IMR-90 (cell line): ENCODE measurements at regions not wholly inside any gene's neighbourhood (a gene's known extent, or its start where the extent isn't known, plus 50 kb on each side); places are given as distances from the start of the nearest gene placed in this dataset.

Source experiments
- ATAC-seq: fragments of 200-7000 bp; cut with Tn5 transposase; 2 replicates; pipeline ENCODE4 v1.9.1; 2020; ENCODE audit warnings: low read depth, mild to moderate bottlenecking, moderate library complexity
- BruUV-seq: library from RNA; stranded (reverse); fragments of 400-500 nt; replicated peaks from 2 replicates; lab custom pipeline; 2021; lab: Mats Ljungman, UMichigan
- CTCF ChIA-PET: fragments of 300-600 bp; formaldehyde crosslinking; extraction: SDS; loops from one replicate; lab custom pipeline; 2021; ENCODE audit warnings: antibody characterized with exemption; lab: Yijun Ruan, JAX
- POLR2A ChIA-PET: fragments of 300-600 bp; sonication (Branson Sonifier 250); formaldehyde crosslinking; loops from one replicate; lab custom pipeline; 2022; ENCODE audit warnings: antibody characterized with exemption; ENCODE audit not compliant: unreplicated experiment; lab: Charles Lee
- DNase-seq: peaks from one replicate; pipeline ENCODE4 v3.0.0; 2013
- H2AFZ ChIP-seq: replicated peaks from 2 replicates; pipeline ENCODE3; 2013; ENCODE audit warnings: low read length, mild to moderate bottlenecking; ENCODE audit not compliant: poor library complexity
- H2AK5ac ChIP-seq: 2 replicates; pipeline ENCODE4 v1.6.1; 2013; ENCODE audit warnings: low read depth, low read length, inconsistent platforms
- H2AK9ac ChIP-seq: replicated peaks from 2 replicates; pipeline ENCODE3; 2013; ENCODE audit warnings: mild to moderate bottlenecking, low read depth, low read length, moderate library complexity; ENCODE audit not compliant: poor library complexity
- H2BK120ac ChIP-seq: 2 replicates; pipeline ENCODE4 v1.6.1; 2013; ENCODE audit warnings: low read depth, low read length, inconsistent platforms
- H2BK15ac ChIP-seq: 3 replicates; pipeline ENCODE4 v1.6.1; 2013; ENCODE audit warnings: low read depth, low read length, inconsistent platforms
- H2BK20ac ChIP-seq: 2 replicates; pipeline ENCODE4 v1.6.1; 2013; ENCODE audit warnings: low read depth, mild to moderate bottlenecking, inconsistent platforms, low read length, moderate library complexity
- H2BK5ac ChIP-seq: 2 replicates; pipeline ENCODE4 v1.6.1; 2013; ENCODE audit warnings: mild to moderate bottlenecking, low read depth, low read length, inconsistent platforms; ENCODE audit not compliant: poor library complexity, severe bottlenecking
- H3K14ac ChIP-seq: replicated peaks from 2 replicates; pipeline ENCODE4 v1.6.1; 2013; ENCODE audit warnings: low read depth, low read length, inconsistent platforms
- H3K18ac ChIP-seq: 2 replicates; pipeline ENCODE4 v1.6.1; 2013; ENCODE audit warnings: low read depth, low read length, control low read depth
- H3K23ac ChIP-seq: 2 replicates; pipeline ENCODE4 v1.6.1; 2013; ENCODE audit warnings: low read depth, low read length, inconsistent platforms
- H3K27ac ChIP-seq: 2 replicates; pipeline ENCODE4 v1.5.1; 2013; ENCODE audit warnings: mild to moderate bottlenecking, control low read depth, low read length; ENCODE audit not compliant: insufficient read depth
- H3K27me3 ChIP-seq: 2 replicates; pipeline ENCODE4 v1.6.1; 2013; ENCODE audit warnings: low read length; ENCODE audit not compliant: control insufficient read depth, insufficient read depth
- H3K36me3 ChIP-seq: 2 replicates; pipeline ENCODE4 v1.6.1; 2013; ENCODE audit warnings: low read length, mixed read lengths; ENCODE audit not compliant: control insufficient read depth, insufficient read depth
- H3K4ac ChIP-seq: 2 replicates; pipeline ENCODE4 v1.6.1; 2013; ENCODE audit warnings: low read depth, low read length, inconsistent platforms
- H3K4me1 ChIP-seq: 2 replicates; pipeline ENCODE4 v1.6.1; 2013; ENCODE audit warnings: low read length, mixed read lengths; ENCODE audit not compliant: control insufficient read depth, insufficient read depth
- H3K4me2 ChIP-seq: 2 replicates; pipeline ENCODE4 v1.6.1; 2013; ENCODE audit warnings: low read depth, mild to moderate bottlenecking, control low read depth, low read length, moderate library complexity
- H3K4me3 ChIP-seq: 2 replicates; pipeline ENCODE4 v1.5.1; 2013; ENCODE audit warnings: low read depth, mild to moderate bottlenecking, control low read depth, low read length, moderate library complexity; ENCODE audit not compliant: insufficient read depth
- H3K56ac ChIP-seq: 2 replicates; pipeline ENCODE4 v1.6.1; 2013; ENCODE audit warnings: low read length, inconsistent platforms; ENCODE audit not compliant: insufficient read depth; ENCODE audit errors: extremely low read depth
- H3K79me1 ChIP-seq, 2 experiments: 2 replicates each; pipeline ENCODE4 v1.6.1; 2013; ENCODE audit warnings: low read length in 2 of 2, inconsistent platforms in 1 of 2, low read depth in 1 of 2
- H3K9ac ChIP-seq: 2 replicates; pipeline ENCODE4 v1.6.1; 2013; ENCODE audit warnings: low read depth, low read length, control low read depth
- H3K9me1 ChIP-seq: 2 replicates; pipeline ENCODE4 v1.6.1; 2013; ENCODE audit warnings: low read length, inconsistent platforms; ENCODE audit not compliant: insufficient read depth
- H3K9me3 ChIP-seq: 2 replicates; pipeline ENCODE4 v1.6.1; 2013; ENCODE audit warnings: low read length; ENCODE audit not compliant: control insufficient read depth, insufficient read depth
- H4K20me1 ChIP-seq: 2 replicates; pipeline ENCODE4 v1.6.1; 2013; ENCODE audit warnings: low read length, inconsistent platforms; ENCODE audit not compliant: insufficient read depth
- H4K5ac ChIP-seq: 2 replicates; pipeline ENCODE4 v1.6.1; 2013; ENCODE audit warnings: mild to moderate bottlenecking, low read depth, low read length, control low read depth
- H4K8ac ChIP-seq, 2 experiments: 2 replicates each; pipeline ENCODE4 v1.6.1; 2013; ENCODE audit warnings: low read depth in 2 of 2, low read length in 2 of 2, control low read depth in 1 of 2, inconsistent platforms in 1 of 2
- H4K91ac ChIP-seq: 2 replicates; pipeline ENCODE4 v1.6.1; 2013; ENCODE audit warnings: low read depth, low read length, inconsistent platforms; ENCODE audit not compliant: insufficient read depth
- BHLHE40 ChIP-seq: fragments of 150-350 bp; IDR thresholded peaks from 2 replicates; pipeline ENCODE4 v1.6.1; 2016; ENCODE audit warnings: mild to moderate bottlenecking, low read depth, low read length
- CEBPB ChIP-seq: IDR thresholded peaks from 2 replicates; pipeline ENCODE4 v1.6.1; 2012; ENCODE audit warnings: low read depth, low read length, improper control_type of control experiment
- CHD1 ChIP-seq: IDR thresholded peaks from 2 replicates; pipeline ENCODE4 v1.6.1; 2012; ENCODE audit warnings: low read depth, low read length, improper control_type of control experiment
- FOS ChIP-seq: fragments of 150-350 bp; IDR thresholded peaks from 2 replicates; pipeline ENCODE4 v1.6.1; 2016; ENCODE audit warnings: low read depth, low read length
- MAFK ChIP-seq: IDR thresholded peaks from 2 replicates; pipeline ENCODE4 v1.6.1; 2012; ENCODE audit warnings: low read depth, low read length, improper control_type of control experiment
- MAZ ChIP-seq: IDR thresholded peaks from 2 replicates; pipeline ENCODE4 v1.6.1; 2012; ENCODE audit warnings: low read depth, mild to moderate bottlenecking, low read length, improper control_type of control experiment, moderate library complexity, borderline replicate concordance
- MXI1 ChIP-seq: IDR thresholded peaks from 2 replicates; pipeline ENCODE4 v1.6.1; 2012; ENCODE audit warnings: low read depth, mild to moderate bottlenecking, low read length, moderate library complexity, borderline replicate concordance
- NFE2L2 ChIP-seq: fragments of 150-350 bp; IDR thresholded peaks from 2 replicates; pipeline ENCODE4 v1.6.1; 2016; ENCODE audit warnings: low read depth, mild to moderate bottlenecking, low read length
- POLR2A ChIP-seq: IDR thresholded peaks from 2 replicates; pipeline ENCODE4 v1.6.1; 2012; ENCODE audit warnings: mild to moderate bottlenecking, low read depth, low read length
- RAD21 ChIP-seq: IDR thresholded peaks from 2 replicates; pipeline ENCODE4 v1.6.1; 2012; ENCODE audit warnings: low read length, improper control_type of control experiment
- RCOR1 ChIP-seq: IDR thresholded peaks from 2 replicates; pipeline ENCODE4 v1.6.1; 2012; ENCODE audit warnings: mild to moderate bottlenecking, low read length, improper control_type of control experiment; ENCODE audit not compliant: insufficient replicate concordance
- RFX5 ChIP-seq: IDR thresholded peaks from 2 replicates; pipeline ENCODE4 v1.8.0; 2012; ENCODE audit warnings: low read depth, mild to moderate bottlenecking, low read length, moderate library complexity
- SMC3 ChIP-seq: fragments of 150-350 bp; IDR thresholded peaks from 2 replicates; pipeline ENCODE4 v1.6.1; 2016; ENCODE audit warnings: low read depth, mild to moderate bottlenecking, antibody characterized with exemption, low read length, moderate library complexity
- WGBS, 2 experiments: methylation state at CpG; one replicate each; pipeline versions ENCODE4 v1.1.5 to v1.1.7; 2013; ENCODE audit warnings: missing lambda C conversion rate in 2 of 2; ENCODE audit not compliant: insufficient read length in 1 of 2; ENCODE audit errors: extremely low coverage in 2 of 2; 5-methylcytosine and 5-hydroxymethylcytosine counted together
- dilution Hi-C: fragments of 300-500 bp; cut with HindIII; formaldehyde crosslinking; loops from one replicate; pipeline ENCODE4 v1.14.3; 2018; ENCODE audit warnings: low sequenced_read_pairs; ENCODE audit not compliant: unreplicated experiment
- in situ Hi-C: fragments of 300-500 bp; cut with MboI; formaldehyde crosslinking; loops from 3 replicates; pipeline ENCODE4 v1.14.3; 2019; ENCODE audit warnings: low sequenced_read_pairs, inconsistent platforms, mixed read lengths
- intact Hi-C: fragments of 100-400 bp; cut with micrococcal nuclease; formaldehyde crosslinking; loops from 2 replicates; pipeline ENCODE4 v1.10.0; 2022
- TF ChIP-seq, protein P1 (sequence below): fragments of 150-350 bp; IDR thresholded peaks from 2 replicates; pipeline ENCODE4 v1.6.1; 2017; ENCODE audit warnings: mild to moderate bottlenecking, antibody characterized with exemption, low read length, low read depth
- TF ChIP-seq, protein P2 (sequence below): conservative IDR thresholded peaks from 2 replicates; pipeline ENCODE4 v1.5.1; 2012; ENCODE audit warnings: mild to moderate bottlenecking, low read depth, low read length, improper control_type of control experiment
- TF ChIP-seq, protein P3 (sequence below): fragments of 150-350 bp; IDR thresholded peaks from 2 replicates; pipeline ENCODE4 v1.6.1; 2016; ENCODE audit warnings: low read depth, mild to moderate bottlenecking, low read length, moderate library complexity, borderline replicate concordance

DNA sequence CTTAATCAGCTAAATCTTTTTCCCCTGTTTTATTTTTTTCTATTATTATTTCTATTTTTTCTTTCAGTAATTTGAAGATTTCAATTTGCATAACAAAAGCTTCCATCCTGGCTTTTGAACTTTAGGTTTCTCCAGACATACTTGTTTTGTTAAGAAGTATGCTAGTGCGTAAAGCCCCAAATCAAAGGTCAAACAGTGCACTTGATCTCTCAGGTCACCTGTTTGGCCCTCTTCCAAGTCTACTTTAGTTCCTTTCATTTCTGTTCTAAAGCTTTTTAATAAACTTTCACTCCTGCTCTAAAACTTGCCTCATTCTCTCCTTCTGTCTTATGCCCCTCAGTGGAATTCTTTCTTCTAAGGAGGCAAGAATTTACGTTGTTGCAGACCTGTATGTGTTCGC, 54.6 kb upstream of the ATXN7L3B start:
- H2BK5ac ChIP-seq = no peak overlapping the region
- H3K56ac ChIP-seq = no peak overlapping the region
- no peak overlapping the region for H3K27ac ChIP-seq
- no peak overlapping the region for H3K9ac ChIP-seq
- no peak overlapping the region for H3K23ac ChIP-seq
- no peak for ATAC-seq
- H3K79me1 ChIP-seq = no peaks in the 10 kb centered on the region
- H3K27me3 ChIP-seq = no peaks in the 10 kb centered on the region
- no peak overlapping the region for H3K4ac ChIP-seq
- H2BK120ac ChIP-seq = no peak overlapping the region
- no peak overlapping the region for H4K8ac ChIP-seq
- no TSS peak for BruUV-seq
- H2AFZ ChIP-seq = no peak overlapping the region
- TF ChIP-seq POLR2A (no peak), CHD1 (no peak), RAD21 (no peak), RCOR1 (no peak), MXI1 (no peak), CEBPB (no peak), MAFK (no peak), MAZ (no peak), FOS (no peak), RFX5 (no peak), BHLHE40 (no peak), SMC3 (no peak), NFE2L2 (no peak)
- TF ChIP-seq, protein P1, sequence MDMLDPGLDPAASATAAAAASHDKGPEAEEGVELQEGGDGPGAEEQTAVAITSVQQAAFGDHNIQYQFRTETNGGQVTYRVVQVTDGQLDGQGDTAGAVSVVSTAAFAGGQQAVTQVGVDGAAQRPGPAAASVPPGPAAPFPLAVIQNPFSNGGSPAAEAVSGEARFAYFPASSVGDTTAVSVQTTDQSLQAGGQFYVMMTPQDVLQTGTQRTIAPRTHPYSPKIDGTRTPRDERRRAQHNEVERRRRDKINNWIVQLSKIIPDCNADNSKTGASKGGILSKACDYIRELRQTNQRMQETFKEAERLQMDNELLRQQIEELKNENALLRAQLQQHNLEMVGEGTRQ = no peak
- TF ChIP-seq, protein P2, sequence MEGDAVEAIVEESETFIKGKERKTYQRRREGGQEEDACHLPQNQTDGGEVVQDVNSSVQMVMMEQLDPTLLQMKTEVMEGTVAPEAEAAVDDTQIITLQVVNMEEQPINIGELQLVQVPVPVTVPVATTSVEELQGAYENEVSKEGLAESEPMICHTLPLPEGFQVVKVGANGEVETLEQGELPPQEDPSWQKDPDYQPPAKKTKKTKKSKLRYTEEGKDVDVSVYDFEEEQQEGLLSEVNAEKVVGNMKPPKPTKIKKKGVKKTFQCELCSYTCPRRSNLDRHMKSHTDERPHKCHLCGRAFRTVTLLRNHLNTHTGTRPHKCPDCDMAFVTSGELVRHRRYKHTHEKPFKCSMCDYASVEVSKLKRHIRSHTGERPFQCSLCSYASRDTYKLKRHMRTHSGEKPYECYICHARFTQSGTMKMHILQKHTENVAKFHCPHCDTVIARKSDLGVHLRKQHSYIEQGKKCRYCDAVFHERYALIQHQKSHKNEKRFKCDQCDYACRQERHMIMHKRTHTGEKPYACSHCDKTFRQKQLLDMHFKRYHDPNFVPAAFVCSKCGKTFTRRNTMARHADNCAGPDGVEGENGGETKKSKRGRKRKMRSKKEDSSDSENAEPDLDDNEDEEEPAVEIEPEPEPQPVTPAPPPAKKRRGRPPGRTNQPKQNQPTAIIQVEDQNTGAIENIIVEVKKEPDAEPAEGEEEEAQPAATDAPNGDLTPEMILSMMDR = no peak
- TF ChIP-seq, protein P3, sequence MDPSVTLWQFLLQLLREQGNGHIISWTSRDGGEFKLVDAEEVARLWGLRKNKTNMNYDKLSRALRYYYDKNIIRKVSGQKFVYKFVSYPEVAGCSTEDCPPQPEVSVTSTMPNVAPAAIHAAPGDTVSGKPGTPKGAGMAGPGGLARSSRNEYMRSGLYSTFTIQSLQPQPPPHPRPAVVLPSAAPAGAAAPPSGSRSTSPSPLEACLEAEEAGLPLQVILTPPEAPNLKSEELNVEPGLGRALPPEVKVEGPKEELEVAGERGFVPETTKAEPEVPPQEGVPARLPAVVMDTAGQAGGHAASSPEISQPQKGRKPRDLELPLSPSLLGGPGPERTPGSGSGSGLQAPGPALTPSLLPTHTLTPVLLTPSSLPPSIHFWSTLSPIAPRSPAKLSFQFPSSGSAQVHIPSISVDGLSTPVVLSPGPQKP = no peak
- no peak overlapping the region for H2AK5ac ChIP-seq
- H3K4me2 ChIP-seq = no peak overlapping the region
- dilution Hi-C loops (no loop called here), in situ Hi-C loops (no loop called here), intact Hi-C loops (no loop called here)
- no peaks in the 10 kb centered on the region for H3K4me1 ChIP-seq
- H2BK15ac ChIP-seq = no peak overlapping the region
- no peaks in the 10 kb centered on the region for H3K9me3 ChIP-seq
- no peak overlapping the region for H2BK20ac ChIP-seq
- DNase-seq = no peak
- ChIA-PET CTCF (no interaction called here), POLR2A (no interaction called here)
- no peak overlapping the region for H2AK9ac ChIP-seq
- H4K91ac ChIP-seq = no peak overlapping the region
- no CpG with 5 or more reads among the region's 3 CpGs for WGBS, 2 experiments
- H3K14ac ChIP-seq = no peak overlapping the region
- H3K18ac ChIP-seq = no peak overlapping the region
- no peak overlapping the region for H4K5ac ChIP-seq
- no peaks in the 10 kb centered on the region for H3K36me3 ChIP-seq
- no peak overlapping the region for H3K4me3 ChIP-seq
- H3K9me1 ChIP-seq = no peaks in the 10 kb centered on the region
- H4K20me1 ChIP-seq = no peaks in the 10 kb centered on the region
